ENCODE measurements at regions not wholly inside any gene's neighbourhood (a gene's known extent, or its start where the extent isn't known, plus 50 kb on each side); places are given as distances from the start of the nearest gene placed in this dataset.
"Not testable (repeated sequence)": the region's sequence is repeated elsewhere in the genome, so short reads cannot be mapped to it uniquely, and the experiment has no call there.

DNA sequence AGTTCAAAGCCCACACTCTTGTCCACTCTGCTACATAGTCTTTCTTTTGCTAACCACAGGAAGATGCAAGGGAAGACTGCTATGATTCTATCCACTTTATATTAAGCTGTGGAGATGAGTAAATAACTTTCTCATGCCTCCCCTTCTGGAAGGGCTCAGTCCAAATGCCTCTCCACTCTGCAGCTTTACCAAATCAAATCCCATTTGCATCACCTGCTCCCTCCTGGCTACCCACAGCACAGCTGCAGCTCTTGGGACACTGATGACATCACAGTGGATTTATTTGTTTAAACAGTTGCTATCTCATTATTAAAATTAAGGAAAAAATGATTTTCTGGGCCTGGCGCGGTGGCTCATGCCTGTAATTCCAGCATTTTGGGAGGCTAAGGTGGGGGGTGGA lies 1544.9 kb upstream of the WWC1 start:
- ChIA-PET CTCF (no interaction called here), POLR2A (no interaction called here)
- intact Hi-C loops (cut with micrococcal nuclease), result no loop called here
- H3K9me3 Mint-ChIP-seq, result peaks cover 10% of the 10 kb centered on the region
- no peak overlapping the region for H3K4me3 Mint-ChIP-seq
- H3K27ac Mint-ChIP-seq, result no peak overlapping the region
- H3K36me3 Mint-ChIP-seq, result no peaks in the 10 kb centered on the region
- DNase-seq, result no peak
- no peaks in the 10 kb centered on the region for H3K4me1 Mint-ChIP-seq (ENCODE audit: low read depth)
- H3K27me3 Mint-ChIP-seq, result no peaks in the 10 kb centered on the region

DNA sequence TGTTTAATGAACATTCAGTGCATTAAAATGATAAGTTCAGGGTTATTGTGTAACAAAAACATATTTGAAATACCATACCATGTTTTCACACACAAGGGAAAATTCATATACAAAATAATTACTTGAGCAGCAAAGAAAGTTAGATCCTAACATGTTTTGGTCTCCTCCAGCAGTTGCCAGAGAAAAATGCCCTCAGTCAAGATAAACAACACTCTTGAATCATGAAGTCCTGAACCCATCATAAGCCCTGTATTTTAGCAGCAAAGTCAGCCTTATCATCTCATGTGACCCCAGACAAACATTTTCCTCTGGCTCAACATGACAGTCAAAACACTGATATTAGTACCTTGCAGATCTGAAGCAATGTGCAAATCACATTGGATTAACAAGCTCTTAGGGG lies 1541.1 kb upstream of the WWC1 start:
- no peak for DNase-seq
- no peak overlapping the region for H3K4me3 Mint-ChIP-seq
- no peaks in the 10 kb centered on the region for H3K4me1 Mint-ChIP-seq (ENCODE audit: low read depth)
- no peaks in the 10 kb centered on the region for H3K36me3 Mint-ChIP-seq
- ChIA-PET CTCF (no interaction called here), POLR2A (no interaction called here)
- intact Hi-C loops (cut with micrococcal nuclease), result no loop called here
- no peak overlapping the region for H3K27ac Mint-ChIP-seq
- no peaks in the 10 kb centered on the region for H3K27me3 Mint-ChIP-seq
- H3K9me3 Mint-ChIP-seq, result peaks cover 6% of the 10 kb centered on the region

DNA sequence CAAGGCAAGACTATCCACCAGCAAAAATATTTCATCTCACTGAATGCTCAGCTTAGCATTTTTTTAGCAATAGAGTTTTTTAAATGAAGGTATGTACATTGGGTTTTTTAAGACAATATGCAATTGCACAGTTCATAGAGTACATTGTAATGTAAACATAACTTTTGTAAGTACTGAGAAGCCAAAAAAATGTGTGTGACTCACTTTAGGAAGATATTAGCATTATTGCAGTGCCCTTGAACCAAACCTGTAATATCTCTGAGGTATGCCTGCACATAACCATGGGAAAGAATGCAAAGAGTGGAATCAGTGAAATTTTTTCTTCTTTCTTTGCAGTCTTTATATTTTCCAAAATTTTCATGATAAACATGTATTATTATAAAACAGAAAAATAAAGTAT lies 1533.3 kb upstream of the WWC1 start:
- POLR2A ChIA-PET, result no interaction called here

GRCh38 chr5:166767858-166768257 lies 1523.6 kb upstream of the WWC1 start:
- H3K4me1 Mint-ChIP-seq (ENCODE audit: low read depth), result no peaks in the 10 kb centered on the region
- H3K4me3 Mint-ChIP-seq, result no peak overlapping the region
- H3K9me3 Mint-ChIP-seq, result peaks cover 8% of the 10 kb centered on the region
- POLR2A ChIA-PET, result no interaction called here
- H3K27me3 Mint-ChIP-seq, result no peaks in the 10 kb centered on the region
- DNase-seq, result no peak
- CTCF ChIA-PET, result no interaction called here
- no peaks in the 10 kb centered on the region for H3K36me3 Mint-ChIP-seq
- intact Hi-C loops (cut with micrococcal nuclease), result no loop called here
- no peak overlapping the region for H3K27ac Mint-ChIP-seq

More for the DNA sequence above, 1533.3 kb upstream of the WWC1 start:
- H3K9me3 Mint-ChIP-seq, result peaks cover 11% of the 10 kb centered on the region
- intact Hi-C loops (cut with micrococcal nuclease), result no loop called here
- no peaks in the 10 kb centered on the region for H3K27me3 Mint-ChIP-seq
- no peaks in the 10 kb centered on the region for H3K36me3 Mint-ChIP-seq
- H3K4me3 Mint-ChIP-seq, result no peak overlapping the region
- DNase-seq, result no peak
- H3K27ac Mint-ChIP-seq, result no peak overlapping the region
- CTCF ChIA-PET, result no interaction called here
- H3K4me1 Mint-ChIP-seq (ENCODE audit: low read depth), result no peaks in the 10 kb centered on the region

DNA sequence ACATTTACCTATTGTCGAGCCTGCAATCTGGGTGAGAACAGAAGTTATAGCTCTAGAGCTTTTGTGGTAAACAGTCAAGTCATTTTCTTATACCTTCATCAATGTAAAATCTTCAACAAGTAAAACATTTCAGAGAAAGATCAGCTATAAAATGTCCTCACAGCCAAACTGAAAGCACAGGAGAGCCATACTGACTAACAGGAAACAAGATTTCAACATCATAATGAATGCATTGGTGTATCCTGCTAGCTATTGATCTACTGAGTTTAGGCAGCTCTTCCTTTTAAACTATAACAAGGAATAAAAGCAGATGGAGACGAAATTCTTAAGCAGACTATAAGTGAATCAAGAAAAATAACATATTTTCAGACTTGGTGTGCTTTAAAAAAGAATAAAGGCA lies 1522.9 kb upstream of the WWC1 start:
- Mint-ChIP-seq H3K36me3 (no peaks in the 10 kb centered on the region), H3K4me3 (no peak overlapping the region), H3K4me1 (ENCODE audit: low read depth) (no peaks in the 10 kb centered on the region), H3K27ac (no peak overlapping the region), H3K27me3 (no peaks in the 10 kb centered on the region), H3K9me3 (peaks cover 8% of the 10 kb centered on the region)
- DNase-seq, result no peak
- POLR2A ChIA-PET, result no interaction called here
- intact Hi-C loops (cut with micrococcal nuclease), result no loop called here
- CTCF ChIA-PET, result no interaction called here

DNA sequence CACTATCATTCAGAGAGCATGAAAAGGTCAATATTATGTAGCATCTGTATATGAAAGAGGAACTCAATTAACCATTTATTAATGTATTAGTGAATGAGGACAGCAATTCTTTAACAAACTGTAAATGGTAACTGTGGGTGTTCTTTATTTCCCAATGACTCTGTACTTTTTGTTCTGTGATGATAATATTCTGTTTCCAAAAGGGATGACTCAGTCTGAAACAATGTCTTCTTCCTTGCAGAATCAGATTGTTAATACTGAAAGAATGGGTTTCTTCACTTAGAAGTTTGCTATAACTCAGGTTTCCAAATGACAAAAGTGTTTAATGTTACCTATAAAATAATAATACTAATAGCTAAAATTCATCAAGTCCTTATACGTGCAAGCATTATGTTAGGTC lies 1518.7 kb upstream of the WWC1 start:
- POLR2A ChIA-PET, result no interaction called here
- no peaks in the 10 kb centered on the region for H3K4me1 Mint-ChIP-seq (ENCODE audit: low read depth)
- H3K27me3 Mint-ChIP-seq, result no peaks in the 10 kb centered on the region
- intact Hi-C loops (cut with micrococcal nuclease), result no loop called here
- CTCF ChIA-PET, result no interaction called here
- no peak overlapping the region for H3K27ac Mint-ChIP-seq
- no peak overlapping the region for H3K4me3 Mint-ChIP-seq
- no peaks in the 10 kb centered on the region for H3K36me3 Mint-ChIP-seq
- H3K9me3 Mint-ChIP-seq, result peaks cover 7% of the 10 kb centered on the region
- DNase-seq, result no peak

DNA sequence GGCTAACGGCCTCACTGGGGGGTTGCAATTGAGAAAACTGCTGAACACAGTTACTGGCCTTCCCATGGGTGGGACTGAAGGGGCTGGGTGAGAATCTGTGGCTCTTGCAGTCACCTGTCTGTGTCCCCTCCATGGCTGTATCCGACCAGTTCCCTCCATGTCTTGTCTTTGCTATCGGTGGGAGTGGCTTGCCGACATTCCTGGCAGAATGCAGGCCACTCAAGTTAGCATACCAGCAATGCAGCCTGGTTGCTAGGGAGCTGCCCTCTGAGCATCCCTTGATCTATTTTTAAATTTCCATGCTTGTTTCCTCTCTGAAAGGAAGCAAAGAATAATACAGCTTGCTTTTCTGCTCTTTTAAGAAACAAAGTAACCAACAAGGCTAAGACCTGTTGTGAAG lies 1509.7 kb upstream of the WWC1 start:
- no peak for DNase-seq
- Mint-ChIP-seq H3K36me3 (no peaks in the 10 kb centered on the region), H3K4me3 (no peak overlapping the region), H3K27me3 (no peaks in the 10 kb centered on the region), H3K4me1 (ENCODE audit: low read depth) (no peaks in the 10 kb centered on the region), H3K27ac (no peak overlapping the region), H3K9me3 (no peaks in the 10 kb centered on the region)
- POLR2A ChIA-PET, result no interaction called here
- intact Hi-C loops (cut with micrococcal nuclease), result no loop called here
- CTCF ChIA-PET, result no interaction called here

GRCh38 chr5:166784545-166785078 lies 1506.8 kb upstream of the WWC1 start:
- peaks cover 2% of the 10 kb centered on the region for H3K9me3 Mint-ChIP-seq
- no peak for DNase-seq
- intact Hi-C loops (cut with micrococcal nuclease), result no loop called here
- H3K27me3 Mint-ChIP-seq, result no peaks in the 10 kb centered on the region
- no peaks in the 10 kb centered on the region for H3K4me1 Mint-ChIP-seq (ENCODE audit: low read depth)
- no peak overlapping the region for H3K27ac Mint-ChIP-seq
- ChIA-PET POLR2A (no interaction called here), CTCF (no interaction called here)
- H3K4me3 Mint-ChIP-seq, result no peak overlapping the region
- H3K36me3 Mint-ChIP-seq, result no peaks in the 10 kb centered on the region

DNA sequence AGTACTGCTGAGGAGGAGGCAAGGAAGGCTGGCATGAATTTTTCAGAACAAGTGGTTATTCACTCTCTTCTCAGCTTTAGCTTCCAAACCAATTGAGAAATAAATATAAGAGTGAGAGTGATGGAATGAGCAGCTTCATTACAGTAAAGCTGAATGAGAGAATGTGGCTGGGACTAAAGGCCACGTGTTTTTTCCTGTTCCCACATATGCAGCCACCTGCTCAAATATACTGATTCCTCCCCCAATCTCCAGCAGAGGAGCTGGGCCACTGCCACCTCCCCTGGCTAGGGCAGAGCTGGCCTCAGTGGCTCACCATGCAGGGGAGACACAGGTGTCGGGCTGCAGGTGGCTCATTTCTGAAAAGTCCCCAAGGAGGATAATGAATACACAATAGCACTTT lies 1505.3 kb upstream of the WWC1 start:
- Mint-ChIP-seq H3K4me1 (ENCODE audit: low read depth) (no peaks in the 10 kb centered on the region), H3K4me3 (no peak overlapping the region), H3K9me3 (peaks cover 6% of the 10 kb centered on the region), H3K27me3 (no peaks in the 10 kb centered on the region), H3K27ac (no peak overlapping the region), H3K36me3 (no peaks in the 10 kb centered on the region)
- POLR2A ChIA-PET, result no interaction called here
- CTCF ChIA-PET, result no interaction called here
- intact Hi-C loops (cut with micrococcal nuclease), result no loop called here
- DNase-seq, result no peak

- Mint-ChIP-seq H3K4me3 (no peak overlapping the region), H3K27me3 (no peaks in the 10 kb centered on the region), H3K27ac (no peak overlapping the region), H3K36me3 (no peaks in the 10 kb centered on the region), H3K4me1 (ENCODE audit: low read depth) (no peaks in the 10 kb centered on the region), H3K9me3 (peaks cover 6% of the 10 kb centered on the region)
- no peak for DNase-seq
- intact Hi-C loops (cut with micrococcal nuclease), result no loop called here
- CTCF ChIA-PET, result no interaction called here
- POLR2A ChIA-PET, result no interaction called here
These were observed 1504.6 kb upstream of the WWC1 start for GRCh38 chr5:166786889-166787288.

- Mint-ChIP-seq H3K36me3 (no peaks in the 10 kb centered on the region), H3K9me3 (peaks cover 8% of the 10 kb centered on the region), H3K4me3 (no peak overlapping the region), H3K27me3 (no peaks in the 10 kb centered on the region), H3K4me1 (ENCODE audit: low read depth) (no peaks in the 10 kb centered on the region), H3K27ac (no peak overlapping the region)
- DNase-seq, result no peak
- ChIA-PET POLR2A (no interaction called here), CTCF (no interaction called here)
- intact Hi-C loops (cut with micrococcal nuclease), result no loop called here
These were observed 1503.4 kb upstream of the WWC1 start for GRCh38 chr5:166788050-166788449.

GRCh38 chr5:166795756-166796155 lies 1495.7 kb upstream of the WWC1 start:
- H3K9me3 Mint-ChIP-seq, result peaks cover 16% of the 10 kb centered on the region
- H3K4me3 Mint-ChIP-seq, result no peak overlapping the region
- ChIA-PET CTCF (interaction anchor here (0.6 kb wide), 1 partner anchor 18 kb away, joined by 3 read pairs; no protein-coding TSS in a partner anchor), POLR2A (no interaction called here)
- no peak for DNase-seq
- H3K27ac Mint-ChIP-seq, result no peak overlapping the region
- H3K4me1 Mint-ChIP-seq (ENCODE audit: low read depth), result no peaks in the 10 kb centered on the region
- no peaks in the 10 kb centered on the region for H3K36me3 Mint-ChIP-seq
- intact Hi-C loops (cut with micrococcal nuclease), result no loop called here
- H3K27me3 Mint-ChIP-seq, result no peaks in the 10 kb centered on the region

DNA sequence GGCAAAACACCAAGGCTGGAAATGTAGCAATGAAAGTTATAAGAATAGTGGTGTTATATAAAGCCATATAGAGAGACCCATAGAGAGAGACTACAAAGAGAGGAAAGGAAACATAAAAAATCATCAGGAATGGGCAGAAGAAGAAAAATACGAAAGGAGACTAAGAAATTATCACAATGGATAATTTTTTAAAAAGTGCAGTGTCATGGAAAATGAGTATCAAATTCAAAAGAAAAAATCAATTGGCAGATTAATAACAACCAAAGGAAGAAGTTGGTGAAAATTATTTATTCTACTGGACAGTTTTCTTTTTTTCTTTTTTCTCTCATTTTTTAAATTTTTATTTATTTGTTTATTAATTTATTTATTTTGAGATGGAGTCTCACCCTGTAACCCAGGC lies 1488.4 kb upstream of the WWC1 start:
- Mint-ChIP-seq H3K9me3 (peaks cover 10% of the 10 kb centered on the region), H3K4me3 (no peak overlapping the region), H3K27ac (no peak overlapping the region), H3K36me3 (no peaks in the 10 kb centered on the region), H3K4me1 (ENCODE audit: low read depth) (no peaks in the 10 kb centered on the region), H3K27me3 (no peaks in the 10 kb centered on the region)
- CTCF ChIA-PET, result no interaction called here
- intact Hi-C loops (cut with micrococcal nuclease), result no loop called here
- POLR2A ChIA-PET, result no interaction called here
- no peak for DNase-seq

DNA sequence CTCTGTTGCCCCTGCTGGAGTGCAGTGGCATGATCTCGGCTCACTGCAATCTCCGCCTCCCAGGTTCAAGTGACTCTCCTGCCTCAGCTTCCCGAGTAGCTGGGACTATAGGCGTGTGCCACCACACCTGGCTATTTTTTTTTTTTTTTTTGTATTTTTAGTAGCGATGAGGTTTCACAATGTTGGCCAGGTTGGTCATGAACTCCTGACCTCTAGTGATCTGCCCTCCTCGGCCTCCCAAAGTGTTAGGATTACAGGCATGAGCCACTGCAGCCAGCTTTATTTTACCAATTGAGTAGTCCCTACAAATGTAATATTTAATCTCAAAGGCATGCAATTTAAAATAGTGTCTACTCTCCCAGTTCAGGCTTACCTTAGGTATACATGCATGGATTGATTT lies 1487.2 kb upstream of the WWC1 start:
- H3K27me3 Mint-ChIP-seq; H3K4me3 Mint-ChIP-seq; intact Hi-C loops (cut with micrococcal nuclease); POLR2A ChIA-PET; H3K9me3 Mint-ChIP-seq; H3K4me1 Mint-ChIP-seq (ENCODE audit: low read depth); H3K36me3 Mint-ChIP-seq; H3K27ac Mint-ChIP-seq; CTCF ChIA-PET; DNase-seq: not testable (repeated sequence)
